Thymus (tissue), 11 donors: ENCODE measurements at regions not wholly inside any gene's neighbourhood (a gene's known extent, or its start where the extent isn't known, plus 50 kb on each side); places are given as distances from the start of the nearest gene placed in this dataset.

Source experiments
- DNase-seq, 9 donors: peaks; one replicate each; pipeline ENCODE4 v3.0.0-alpha.2; 2013; ENCODE audit warnings: low spot score in 9 of 9, low read depth in 6 of 9, missing footprints in 1 of 9
- H3K27ac ChIP-seq, 2 donors: one replicate each; pipeline ENCODE4 v1.5.1; 2013; ENCODE audit warnings: control low read depth in 1 of 2, low read depth in 1 of 2, low read length in 1 of 2, mild to moderate bottlenecking in 1 of 2, moderate library complexity in 1 of 2
- H3K27me3 ChIP-seq, 2 donors: one replicate each; pipeline ENCODE4 v1.5.1; 2013; ENCODE audit warnings: low read length in 1 of 2; ENCODE audit not compliant: control insufficient read depth in 2 of 2, insufficient read depth in 1 of 2
- H3K36me3 ChIP-seq, 2 donors: one replicate each; pipeline ENCODE4 v1.5.1; 2013; ENCODE audit warnings: low read length in 1 of 2, mild to moderate bottlenecking in 1 of 2, moderate library complexity in 1 of 2; ENCODE audit not compliant: control insufficient read depth in 2 of 2, insufficient read depth in 2 of 2
- H3K4me1 ChIP-seq, 2 donors: one replicate each; pipeline ENCODE4 v1.5.1; 2013; ENCODE audit warnings: low read length in 2 of 2; ENCODE audit not compliant: control insufficient read depth in 2 of 2, insufficient read depth in 2 of 2
- H3K4me3 ChIP-seq, 2 donors: one replicate each; pipeline ENCODE4 v1.5.1; 2013; ENCODE audit warnings: low read length in 2 of 2, control low read depth in 1 of 2, mild to moderate bottlenecking in 1 of 2
- H3K9me3 ChIP-seq, 2 donors: one replicate each; pipeline ENCODE4 v1.5.1; 2013; ENCODE audit warnings: low read length in 1 of 2, mild to moderate bottlenecking in 1 of 2; ENCODE audit not compliant: control insufficient read depth in 2 of 2, insufficient read depth in 1 of 2
- WGBS: extraction: QIAGEN DNeasy Blood & Tissue Kit; methylation state at CpG from one replicate; pipeline ENCODE4 v1.1.7; 2013; 5-methylcytosine and 5-hydroxymethylcytosine counted together
- donor health status: healthy.

GRCh38 chr6:164528539-164528938, 780.9 kb downstream of the C6orf118 start:
- WGBS: 74% methylated on average over 3 of the region's 3 CpGs
- H3K36me3 ChIP-seq: no peaks in the 10 kb centered on the region

GRCh38 chr6:164523087-164523654, 786.2 kb downstream of the C6orf118 start:
- peaks cover 2 to 13% of the 10 kb centered on the region in 2 donors for H3K9me3 ChIP-seq
- H3K4me1 ChIP-seq: no peaks in the 10 kb centered on the region
- H3K4me3 ChIP-seq: no peak overlapping the region
- H3K27me3 ChIP-seq: no peaks in the 10 kb centered on the region
- DNase-seq: no peak
- no peak overlapping the region for H3K27ac ChIP-seq
- no peaks in the 10 kb centered on the region for H3K36me3 ChIP-seq
- 76% methylated on average over 1 of the region's 1 CpG for WGBS

More at GRCh38 chr6:164528539-164528938, 780.9 kb downstream of the C6orf118 start:
- DNase-seq: no peak
- Histone ChIP-seq H3K4me1 (no peaks in the 10 kb centered on the region), H3K27me3 (no peaks in the 10 kb centered on the region), H3K27ac (no peak overlapping the region), H3K4me3 (no peak overlapping the region), H3K9me3 (peaks cover 2 to 13% of the 10 kb centered on the region in 2 donors)

- no peaks in the 10 kb centered on the region for H3K4me1 ChIP-seq
- no peak for DNase-seq
- no peaks in the 10 kb centered on the region for H3K36me3 ChIP-seq
- WGBS: 91% methylated on average over 4 of the region's 4 CpGs
- no peak overlapping the region for H3K4me3 ChIP-seq
- peaks cover 2 to 8% of the 10 kb centered on the region in 2 donors for H3K9me3 ChIP-seq
- H3K27ac ChIP-seq: no peak overlapping the region
- no peaks in the 10 kb centered on the region for H3K27me3 ChIP-seq
Measured at GRCh38 chr6:164520916-164521315, 788.5 kb downstream of the C6orf118 start.

GRCh38 chr6:164507206-164507940, 802.0 kb downstream of the C6orf118 start:
- WGBS: 60% methylated on average over 8 of the region's 8 CpGs
- Histone ChIP-seq H3K27me3 (no peaks in the 10 kb centered on the region), H3K9me3 (peaks cover 0 to 9% of the 10 kb centered on the region in 2 donors), H3K4me3 (no peak overlapping the region), H3K27ac (no peak overlapping the region), H3K4me1 (no peaks in the 10 kb centered on the region), H3K36me3 (no peaks in the 10 kb centered on the region)
- no peak for DNase-seq

GRCh38 chr6:164505425-164505824, 804.0 kb downstream of the C6orf118 start:
- Histone ChIP-seq H3K27me3 (no peaks in the 10 kb centered on the region), H3K4me1 (no peaks in the 10 kb centered on the region), H3K36me3 (no peaks in the 10 kb centered on the region), H3K27ac (no peak overlapping the region), H3K4me3 (no peak overlapping the region), H3K9me3 (peaks cover 0 to 7% of the 10 kb centered on the region in 2 donors)
- no peak for DNase-seq
- 93% methylated on average over 4 of the region's 4 CpGs for WGBS

- H3K4me3 ChIP-seq: no peak overlapping the region
- no peak for DNase-seq
- 4% methylated on average over 6 of the region's 6 CpGs for WGBS
- no peaks in the 10 kb centered on the region for H3K4me1 ChIP-seq
- H3K27ac ChIP-seq: no peak overlapping the region
- H3K27me3 ChIP-seq: no peaks in the 10 kb centered on the region
- no peaks in the 10 kb centered on the region for H3K9me3 ChIP-seq
- H3K36me3 ChIP-seq: no peaks in the 10 kb centered on the region
Measured at GRCh38 chr6:164502833-164503232, 806.6 kb downstream of the C6orf118 start.

GRCh38 chr6:164495882-164496495, 813.4 kb downstream of the C6orf118 start:
- H3K27ac ChIP-seq: no peak overlapping the region
- no peaks in the 10 kb centered on the region for H3K4me1 ChIP-seq
- no peaks in the 10 kb centered on the region for H3K36me3 ChIP-seq
- WGBS: 93% methylated on average over 7 of the region's 7 CpGs
- no peaks in the 10 kb centered on the region for H3K27me3 ChIP-seq
- H3K9me3 ChIP-seq: peaks cover 3 to 4% of the 10 kb centered on the region in 2 donors
- no peak for DNase-seq
- H3K4me3 ChIP-seq: no peak overlapping the region

GRCh38 chr6:164478426-164478825, 831.0 kb downstream of the C6orf118 start:
- H3K4me1 ChIP-seq: no peaks in the 10 kb centered on the region
- DNase-seq: no peak
- 14% methylated on average over 2 of the region's 2 CpGs for WGBS

GRCh38 chr6:164477790-164478189, 831.6 kb downstream of the C6orf118 start:
- 70% methylated on average over 2 of the region's 2 CpGs for WGBS
- Histone ChIP-seq H3K4me1 (no peaks in the 10 kb centered on the region), H3K4me3 (no peak overlapping the region)

More at GRCh38 chr6:164478426-164478825, 831.0 kb downstream of the C6orf118 start:
- H3K27ac ChIP-seq: no peak overlapping the region
- no peaks in the 10 kb centered on the region for H3K27me3 ChIP-seq
- no peaks in the 10 kb centered on the region for H3K36me3 ChIP-seq
- H3K9me3 ChIP-seq: peaks cover 0 to 5% of the 10 kb centered on the region in 2 donors
- H3K4me3 ChIP-seq: no peak overlapping the region

More at GRCh38 chr6:164477790-164478189, 831.6 kb downstream of the C6orf118 start:
- Histone ChIP-seq H3K36me3 (no peaks in the 10 kb centered on the region), H3K27ac (no peak overlapping the region), H3K9me3 (no peaks in the 10 kb centered on the region), H3K27me3 (no peaks in the 10 kb centered on the region)
- no peak for DNase-seq
